Smooth muscle cell (in vitro differentiated cells): ENCODE measurements at regions not wholly inside any gene's neighbourhood (a gene's known extent, or its start where the extent isn't known, plus 50 kb on each side); places are given as distances from the start of the nearest gene placed in this dataset.

Experiments
- DNase-seq: peaks from one replicate; lab custom pipeline; 2025; ENCODE audit not compliant: unreplicated experiment; lab: John Stamatoyannopoulos, UW
- H2AFZ ChIP-seq: fragments of 200-600 bp; sonication (generic); 2 replicates; pipeline ENCODE4 v1.6.0; 2016; ENCODE audit warnings: antibody characterized with exemption, low read depth, mild to moderate bottlenecking
- H3F3A ChIP-seq: fragments of 200-600 bp; sonication (generic); 2 replicates; pipeline ENCODE4 v1.6.0; 2017; ENCODE audit warnings: antibody characterized with exemption, low read depth
- H3K27ac ChIP-seq: fragments of 200-600 bp; sonication (generic); 2 replicates; pipeline ENCODE4 v1.5.1; 2016; ENCODE audit warnings: low read depth, mild to moderate bottlenecking
- H3K27me3 ChIP-seq: fragments of 200-600 bp; sonication (generic); 2 replicates; pipeline ENCODE4 v1.6.1; 2016; ENCODE audit warnings: low read depth, mild to moderate bottlenecking
- H3K36me3 ChIP-seq: fragments of 200-600 bp; sonication (generic); 2 replicates; pipeline ENCODE4 v1.5.1; 2016; ENCODE audit warnings: low read depth
- H3K4me1 ChIP-seq: fragments of 200-600 bp; sonication (generic); 2 replicates; pipeline ENCODE4 v1.5.1; 2016; ENCODE audit warnings: low read depth
- H3K4me2 ChIP-seq: fragments of 200-600 bp; sonication (generic); 2 replicates; pipeline ENCODE4 v1.6.0; 2016; ENCODE audit warnings: mild to moderate bottlenecking
- H3K4me3 ChIP-seq: fragments of 200-600 bp; sonication (generic); 2 replicates; pipeline ENCODE4 v1.5.1; 2016; ENCODE audit warnings: mild to moderate bottlenecking
- H3K79me2 ChIP-seq: fragments of 200-600 bp; sonication (generic); 2 replicates; pipeline ENCODE4 v1.6.0; 2016; ENCODE audit warnings: low read depth, mild to moderate bottlenecking
- H3K9ac ChIP-seq: fragments of 200-600 bp; sonication (generic); 2 replicates; pipeline ENCODE4 v1.6.0; 2016; ENCODE audit warnings: low read depth
- H3K9me3 ChIP-seq: fragments of 200-600 bp; sonication (generic); replicated peaks from 2 replicates; pipeline ENCODE4 v1.5.1; 2016; ENCODE audit warnings: low read depth
- H4K20me1 ChIP-seq: fragments of 200-600 bp; sonication (generic); 2 replicates; pipeline ENCODE4 v1.6.0; 2016; ENCODE audit warnings: low read depth
- WGBS: methylation state at CpG from one replicate; pipeline ENCODE4 v1.1.7; 2016; ENCODE audit warnings: low lambda C conversion rate; 5-methylcytosine and 5-hydroxymethylcytosine counted together
- TF ChIP-seq, protein P1 (sequence below): fragments of 200-600 bp; sonication (generic); IDR thresholded peaks from 2 replicates; pipeline ENCODE4 v1.5.1; 2017; ENCODE audit warnings: borderline replicate concordance, mild to moderate bottlenecking, antibody characterized with exemption; ENCODE audit not compliant: insufficient read depth, poor library complexity, severe bottlenecking

DNA sequence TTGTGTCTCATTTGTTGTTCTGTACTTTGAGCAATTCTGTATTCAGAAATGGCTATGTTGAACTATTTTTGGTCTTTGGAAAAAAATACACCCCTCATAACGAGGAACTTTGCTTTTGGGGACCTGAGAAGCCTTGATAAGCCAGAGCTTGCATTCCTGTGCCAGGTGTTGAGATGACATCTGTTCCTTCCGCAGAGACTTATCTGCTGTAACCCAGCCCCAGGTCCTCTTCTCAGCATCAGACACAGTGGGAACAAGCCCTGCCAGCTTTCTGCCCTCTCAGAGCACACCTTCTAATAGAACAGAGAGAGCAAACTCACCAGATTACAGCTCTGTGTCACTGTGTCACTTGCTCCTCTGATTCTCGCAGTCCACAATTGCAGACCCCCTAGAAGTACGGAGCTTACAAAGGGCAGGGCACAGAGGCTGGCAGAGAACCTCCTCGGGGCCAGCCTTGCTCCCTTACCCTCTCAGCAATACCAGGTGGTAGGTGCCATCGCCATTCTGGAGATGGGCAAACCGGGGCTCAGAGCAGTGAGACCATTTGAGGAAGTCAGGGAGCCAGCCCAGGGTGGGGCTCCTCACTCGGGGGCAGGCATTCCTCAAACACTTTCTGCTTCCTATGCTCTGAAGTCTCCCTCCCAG lies 97.4 kb downstream of the DDX1 start:
- Histone ChIP-seq H3K9ac (no peak overlapping the region), H3K4me1 (no peaks in the 10 kb centered on the region), H3K79me2 (no peaks in the 10 kb centered on the region), H3K4me3 (no peak overlapping the region), H3K36me3 (no peaks in the 10 kb centered on the region), H3K27me3 (peaks cover 14% of the 10 kb centered on the region), H3K27ac (no peak overlapping the region), H4K20me1 (no peaks in the 10 kb centered on the region), H3K9me3 (no peaks in the 10 kb centered on the region), H3F3A (no peaks in the 10 kb centered on the region), H2AFZ (no peak overlapping the region), H3K4me2 (no peak overlapping the region)
- WGBS: 89% methylated on average over 8 of the region's 8 CpGs
- TF ChIP-seq, protein P1, sequence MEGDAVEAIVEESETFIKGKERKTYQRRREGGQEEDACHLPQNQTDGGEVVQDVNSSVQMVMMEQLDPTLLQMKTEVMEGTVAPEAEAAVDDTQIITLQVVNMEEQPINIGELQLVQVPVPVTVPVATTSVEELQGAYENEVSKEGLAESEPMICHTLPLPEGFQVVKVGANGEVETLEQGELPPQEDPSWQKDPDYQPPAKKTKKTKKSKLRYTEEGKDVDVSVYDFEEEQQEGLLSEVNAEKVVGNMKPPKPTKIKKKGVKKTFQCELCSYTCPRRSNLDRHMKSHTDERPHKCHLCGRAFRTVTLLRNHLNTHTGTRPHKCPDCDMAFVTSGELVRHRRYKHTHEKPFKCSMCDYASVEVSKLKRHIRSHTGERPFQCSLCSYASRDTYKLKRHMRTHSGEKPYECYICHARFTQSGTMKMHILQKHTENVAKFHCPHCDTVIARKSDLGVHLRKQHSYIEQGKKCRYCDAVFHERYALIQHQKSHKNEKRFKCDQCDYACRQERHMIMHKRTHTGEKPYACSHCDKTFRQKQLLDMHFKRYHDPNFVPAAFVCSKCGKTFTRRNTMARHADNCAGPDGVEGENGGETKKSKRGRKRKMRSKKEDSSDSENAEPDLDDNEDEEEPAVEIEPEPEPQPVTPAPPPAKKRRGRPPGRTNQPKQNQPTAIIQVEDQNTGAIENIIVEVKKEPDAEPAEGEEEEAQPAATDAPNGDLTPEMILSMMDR: no peak
- no peak for DNase-seq

DNA sequence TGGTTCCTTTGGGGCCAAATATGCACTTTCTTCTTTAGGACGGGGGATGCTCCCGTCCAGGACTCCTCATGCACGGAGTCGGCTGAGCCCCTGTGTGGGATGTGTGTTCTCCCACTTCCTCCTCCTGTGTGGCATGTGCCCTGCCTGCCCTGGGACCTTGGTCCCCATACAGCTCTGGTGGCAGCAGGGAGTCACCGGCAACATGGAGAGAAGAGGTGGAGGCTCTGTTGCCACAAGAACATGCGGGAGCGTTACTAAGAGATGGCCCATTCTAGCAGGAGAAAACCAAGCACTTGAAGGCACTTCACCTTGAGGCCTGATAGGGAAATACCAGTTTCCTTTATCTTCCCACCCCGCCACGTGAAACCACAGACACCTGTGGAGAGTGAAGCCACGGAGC lies 98.0 kb downstream of the DDX1 start:
- TF ChIP-seq, protein P1: no peak
- 97% methylated on average over 10 of the region's 10 CpGs for WGBS
- H3K4me3 ChIP-seq: no peak overlapping the region
- no peaks in the 10 kb centered on the region for H3K36me3 ChIP-seq
- H4K20me1 ChIP-seq: no peaks in the 10 kb centered on the region
- H3K27ac ChIP-seq: no peak overlapping the region
- H3K79me2 ChIP-seq: no peaks in the 10 kb centered on the region
- no peaks in the 10 kb centered on the region for H3K4me1 ChIP-seq
- H3K27me3 ChIP-seq: peaks cover 14% of the 10 kb centered on the region
- no peaks in the 10 kb centered on the region for H3K9me3 ChIP-seq
- H3K9ac ChIP-seq: no peak overlapping the region
- no peak for DNase-seq
- no peak overlapping the region for H3K4me2 ChIP-seq
- H2AFZ ChIP-seq: no peak overlapping the region
- no peaks in the 10 kb centered on the region for H3F3A ChIP-seq

DNA sequence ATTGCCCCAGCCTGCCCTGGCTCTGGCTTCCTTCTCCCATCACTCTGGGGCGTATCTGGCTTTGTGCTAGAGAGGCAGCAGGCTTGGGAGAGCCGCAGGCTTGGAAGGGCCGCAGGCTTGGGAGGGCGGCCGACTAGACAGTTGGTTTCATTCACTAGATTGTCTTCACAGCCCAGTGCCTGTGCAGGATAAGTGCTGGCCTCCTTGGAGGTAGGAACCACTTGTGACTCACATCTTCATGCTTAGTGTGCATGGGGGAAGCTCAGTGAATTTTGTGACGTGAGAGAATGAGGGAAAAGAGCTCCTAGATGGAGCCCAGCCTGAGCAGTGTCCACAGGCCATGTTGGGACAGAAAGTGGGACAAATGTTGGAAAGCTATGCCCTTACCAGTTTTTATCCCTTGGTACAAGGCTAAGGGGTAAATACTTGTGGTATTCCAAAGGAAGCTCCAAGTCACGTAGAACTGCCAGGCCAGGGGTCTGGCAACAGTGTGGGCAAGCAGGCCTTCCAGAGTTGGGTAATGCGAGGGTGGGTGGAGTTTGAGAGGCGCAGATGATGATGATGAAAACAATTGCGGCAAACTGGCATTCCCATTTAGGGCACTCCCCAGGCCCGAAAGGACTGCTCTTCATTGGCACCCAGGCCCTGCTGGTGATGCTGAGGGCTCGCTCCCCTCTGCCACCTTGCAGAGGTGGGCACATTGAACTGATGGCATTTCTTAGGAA lies 100.1 kb downstream of the DDX1 start:
- Histone ChIP-seq H3K79me2 (no peaks in the 10 kb centered on the region), H3K4me3 (no peak overlapping the region), H3K4me1 (no peaks in the 10 kb centered on the region), H3K4me2 (no peak overlapping the region), H3F3A (no peaks in the 10 kb centered on the region), H3K36me3 (no peaks in the 10 kb centered on the region), H3K9ac (no peak overlapping the region), H3K27ac (no peak overlapping the region), H2AFZ (no peak overlapping the region), H4K20me1 (no peaks in the 10 kb centered on the region), H3K9me3 (no peaks in the 10 kb centered on the region), H3K27me3 (peaks cover 14% of the 10 kb centered on the region)
- TF ChIP-seq, protein P1: no peak
- no peak for DNase-seq
- WGBS: 93% methylated on average over 12 of the region's 12 CpGs
